HG03558 (cell line): ENCODE measurements at regions not wholly inside any gene's neighbourhood (a gene's known extent, or its start where the extent isn't known, plus 50 kb on each side); places are given as distances from the start of the nearest gene placed in this dataset.

Source experiments
- ATAC-seq: cut with Tn5 transposase; IDR thresholded peaks from one replicate; pipeline ENCODE4 v1.9.1; 2021; ENCODE audit warnings: moderate number of reproducible peaks; ENCODE audit not compliant: unreplicated experiment; ENCODE audit errors: extremely low read depth

DNA sequence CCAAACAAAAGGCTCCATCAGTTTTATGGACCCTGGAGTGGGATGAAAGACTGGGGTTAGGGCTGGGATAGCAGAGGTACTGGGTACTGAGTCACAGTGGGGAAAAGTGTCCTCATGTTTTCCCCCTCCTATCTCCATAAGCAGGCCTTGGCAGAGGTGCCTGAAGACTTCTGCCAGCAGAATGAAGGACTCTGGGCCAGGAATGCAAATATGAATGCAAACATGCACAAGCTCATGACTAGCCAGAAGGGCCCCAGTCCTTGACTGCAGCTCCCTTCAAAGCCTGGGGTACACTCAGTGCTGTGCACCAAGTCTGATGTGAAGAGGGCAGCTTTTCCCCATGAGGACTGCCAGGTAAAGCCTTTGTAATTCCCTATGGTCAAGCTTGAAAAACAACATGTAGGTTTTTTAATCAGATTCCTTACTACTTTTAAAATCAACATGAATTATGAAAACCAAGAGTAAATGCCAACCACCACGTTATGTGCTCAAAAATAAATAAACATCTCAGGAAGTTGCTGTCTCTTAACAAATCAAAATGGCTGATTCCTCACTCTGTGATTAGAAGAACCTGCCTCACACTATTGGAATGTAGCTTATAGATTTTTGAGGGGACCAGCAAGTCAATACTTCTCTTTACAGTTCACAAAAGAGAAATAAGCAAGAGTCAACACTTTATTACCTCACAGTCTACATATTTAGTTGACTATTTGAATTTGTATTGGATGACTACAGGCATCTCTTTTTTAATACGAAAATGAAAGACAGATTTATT is 1512.0 kb downstream of the ARAP2 start:
- no peak for ATAC-seq

GRCh38 chr4:34733185-34733941 is 1511.0 kb downstream of the ARAP2 start:
- ATAC-seq = no peak

DNA sequence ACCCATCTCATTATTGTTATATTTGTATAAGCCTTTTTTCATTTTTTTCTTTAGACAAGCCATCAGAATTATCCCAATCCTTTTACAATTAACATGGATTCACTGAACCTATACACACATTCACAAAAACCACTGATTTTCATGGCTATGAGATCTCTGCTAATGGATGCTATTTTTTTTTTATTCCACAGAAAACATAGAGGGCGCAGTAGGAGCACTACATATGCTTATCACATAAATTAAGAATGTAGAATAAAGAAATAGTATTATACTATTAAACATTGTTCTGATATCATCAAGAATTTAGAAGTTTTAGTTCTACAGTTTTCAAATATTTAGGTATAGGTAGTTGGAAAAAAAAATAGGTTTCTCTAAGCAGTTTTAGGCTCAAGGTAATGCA is 1477.4 kb downstream of the ARAP2 start:
- ATAC-seq = no peak

DNA sequence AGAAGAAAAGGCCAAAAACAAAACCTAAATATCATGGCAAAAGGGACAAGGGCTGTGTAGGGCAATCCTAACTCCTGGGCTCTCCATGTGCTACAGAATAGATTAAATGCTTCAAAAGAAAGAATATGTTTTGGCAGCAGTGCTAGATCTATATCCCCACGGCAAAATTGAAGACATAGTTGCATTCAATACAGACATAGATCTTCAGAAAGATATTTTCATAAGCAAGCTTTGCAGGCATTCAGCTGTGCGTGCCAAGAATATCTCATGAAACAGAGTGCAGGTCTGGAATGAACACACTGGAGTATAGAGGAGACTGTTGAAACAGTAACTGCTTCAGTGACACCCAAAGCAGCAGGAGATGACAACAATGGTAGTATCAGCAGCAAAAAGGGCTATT is 1476.9 kb downstream of the ARAP2 start:
- ATAC-seq = no peak

GRCh38 chr4:34771632-34772031 is 1472.7 kb downstream of the ARAP2 start:
- ATAC-seq = no peak

GRCh38 chr4:34790131-34790530 is 1454.2 kb downstream of the ARAP2 start:
- no peak for ATAC-seq

GRCh38 chr4:34791209-34791608 is 1453.1 kb downstream of the ARAP2 start:
- ATAC-seq = no peak

DNA sequence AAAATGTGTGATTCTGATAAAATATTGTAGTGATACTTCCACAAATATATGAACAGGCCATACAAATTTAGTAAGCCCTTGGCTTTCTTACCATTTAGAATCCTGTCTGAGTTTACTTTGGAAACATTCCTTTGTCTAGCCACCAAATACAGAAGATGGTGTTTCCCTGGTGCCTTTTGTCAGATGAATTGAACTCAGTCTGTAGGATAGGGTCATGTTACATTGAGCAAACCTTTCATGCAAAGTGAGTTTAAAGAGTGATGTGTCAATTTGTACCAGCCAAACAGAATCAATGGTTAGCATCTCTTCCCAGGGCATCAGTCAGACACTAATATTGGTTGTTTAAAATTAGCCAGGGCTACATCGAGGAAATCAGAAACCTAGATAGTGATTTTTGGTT is 1443.4 kb downstream of the ARAP2 start:
- ATAC-seq = no peak

DNA sequence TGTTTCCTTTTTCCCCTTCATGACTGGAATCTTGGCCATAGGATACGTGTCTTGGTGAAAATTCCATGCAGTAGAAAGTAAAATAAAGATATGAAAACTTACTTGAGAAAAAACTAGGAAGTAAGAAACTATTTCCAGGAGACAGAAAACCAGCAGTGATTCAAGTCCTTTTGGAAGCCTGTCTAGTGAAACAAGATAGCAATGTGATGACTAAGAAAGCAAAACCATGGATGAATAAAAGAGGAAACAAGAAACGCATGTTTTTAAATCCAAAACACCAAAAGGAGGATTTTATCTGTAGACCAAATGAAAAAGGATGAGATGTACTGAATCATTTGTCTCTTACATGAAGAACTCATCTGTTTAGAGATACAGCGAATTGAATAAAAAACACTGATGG is 1430.0 kb downstream of the ARAP2 start:
- ATAC-seq = no peak

DNA sequence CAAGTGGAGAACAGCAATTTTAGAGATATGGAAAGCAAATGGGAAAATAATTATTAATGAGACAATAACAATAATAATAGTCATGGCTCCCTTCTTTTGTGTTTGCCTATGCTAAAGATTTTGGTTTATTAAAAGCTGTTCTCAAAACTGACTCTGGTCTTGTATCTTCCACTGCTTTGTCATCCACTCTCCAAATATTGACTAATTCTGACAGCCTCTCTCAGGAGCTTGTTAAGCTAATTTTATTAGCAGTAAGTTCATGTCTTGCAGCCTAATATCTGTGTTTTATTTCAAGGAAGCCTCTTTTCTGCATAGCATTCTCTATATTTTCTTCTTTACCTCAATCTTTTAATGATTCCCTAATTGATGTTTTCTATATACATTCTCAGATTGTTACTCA is 1419.8 kb downstream of the ARAP2 start:
- ATAC-seq = no peak

- no peak for ATAC-seq
Observed at GRCh38 chr4:34826660-34827059, 1417.7 kb downstream of the ARAP2 start.

- no peak for ATAC-seq
Observed at GRCh38 chr4:34845926-34846325, 1398.4 kb downstream of the ARAP2 start.

GRCh38 chr4:34850421-34850820 is 1393.9 kb downstream of the ARAP2 start:
- no peak for ATAC-seq

GRCh38 chr4:34850968-34851367 is 1393.3 kb downstream of the ARAP2 start:
- ATAC-seq = no peak

DNA sequence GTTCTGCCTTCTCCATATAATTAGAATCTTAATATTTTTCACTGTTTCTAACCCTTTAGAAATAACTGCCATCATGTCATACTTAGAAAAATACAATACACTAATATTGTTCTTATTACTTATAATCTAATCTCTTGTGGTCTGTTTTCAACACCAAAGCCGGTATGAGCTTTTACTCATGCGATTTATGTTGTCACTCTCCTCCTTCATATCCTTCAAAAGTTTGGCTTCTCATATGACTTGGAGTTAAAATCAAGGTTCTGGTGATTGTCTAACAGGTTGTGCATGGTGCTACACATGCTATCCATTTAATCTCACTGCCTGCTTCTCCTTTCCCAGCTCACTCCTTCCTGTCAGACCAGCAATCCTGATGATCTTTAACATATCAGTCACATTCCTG is 1392.9 kb downstream of the ARAP2 start:
- ATAC-seq = no peak

DNA sequence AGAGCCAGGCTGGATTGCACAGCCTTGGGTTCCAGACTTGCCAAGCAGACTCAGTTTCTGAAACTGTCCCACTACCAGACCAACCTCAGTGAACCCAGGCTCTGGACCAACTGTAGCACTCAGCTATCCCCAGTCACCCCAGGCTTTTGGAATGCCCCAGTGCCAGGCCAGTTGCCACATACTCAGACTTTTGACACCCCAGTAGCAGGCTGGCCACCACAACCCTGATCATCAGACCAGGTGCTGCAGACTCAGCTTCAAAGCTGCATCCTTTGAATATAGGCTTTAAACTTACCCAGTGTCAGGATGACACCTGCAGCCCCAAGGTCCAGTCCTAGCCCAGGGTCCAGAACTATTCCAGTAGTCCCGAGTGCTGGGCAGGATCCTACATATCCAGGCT is 1389.9 kb downstream of the ARAP2 start:
- ATAC-seq = no peak

- ATAC-seq = no peak
Observed at GRCh38 chr4:34861666-34862065, 1382.6 kb downstream of the ARAP2 start.

DNA sequence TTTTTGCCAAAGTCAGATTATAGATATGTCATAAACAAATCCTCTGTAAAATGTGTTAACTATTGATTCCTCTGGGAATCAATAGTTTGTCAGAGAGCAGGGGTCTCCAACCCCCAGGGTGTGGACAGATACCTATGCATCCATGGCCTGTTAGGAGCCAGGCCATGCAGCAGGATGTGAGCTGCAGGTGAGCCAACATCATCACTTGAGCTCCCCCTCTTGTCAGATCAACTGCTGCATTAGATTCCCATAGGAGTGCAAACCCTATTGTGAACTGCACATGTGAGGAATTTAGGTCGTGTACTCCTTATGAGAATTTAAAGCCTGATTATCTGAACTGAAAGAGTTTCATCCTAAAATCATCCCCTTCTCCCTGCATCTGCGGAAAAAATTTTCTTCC is 1365.4 kb downstream of the ARAP2 start:
- ATAC-seq = no peak

DNA sequence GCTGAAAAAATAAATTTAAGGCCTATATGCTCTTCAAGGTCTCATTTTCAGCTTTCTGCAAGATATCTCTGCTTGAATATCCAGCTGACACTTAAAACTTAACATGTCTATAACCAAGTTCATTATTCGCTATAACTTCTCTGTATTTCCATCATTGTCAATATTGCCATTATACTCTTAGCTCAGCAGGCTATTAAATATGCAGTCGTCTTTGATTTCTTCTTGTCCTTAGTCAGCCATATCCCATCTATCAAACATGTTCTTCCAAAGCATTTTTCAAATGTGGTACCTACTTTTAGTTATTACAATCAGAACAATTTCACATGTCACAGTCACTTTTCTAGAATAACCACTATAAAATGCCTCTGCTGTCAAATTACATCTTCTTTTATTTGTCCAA is 1364.1 kb downstream of the ARAP2 start:
- no peak for ATAC-seq

DNA sequence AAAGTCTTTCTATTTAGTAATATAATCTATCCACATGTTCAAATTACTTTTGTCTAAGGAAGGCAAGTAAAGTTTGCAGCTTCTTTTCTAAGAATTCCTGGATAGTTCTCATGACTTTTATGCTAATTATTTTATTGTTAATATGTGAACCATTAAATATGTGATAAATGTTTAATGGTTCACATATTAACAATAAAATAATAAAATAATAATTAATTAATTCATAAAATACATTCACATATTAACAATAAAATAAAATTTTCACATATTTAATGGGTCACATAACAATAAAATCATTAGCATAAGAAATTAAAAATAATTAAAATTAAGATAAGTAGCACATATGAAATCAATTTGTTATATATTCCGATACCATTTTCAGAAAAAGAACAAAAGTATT is 1352.4 kb downstream of the ARAP2 start:
- ATAC-seq = no peak

DNA sequence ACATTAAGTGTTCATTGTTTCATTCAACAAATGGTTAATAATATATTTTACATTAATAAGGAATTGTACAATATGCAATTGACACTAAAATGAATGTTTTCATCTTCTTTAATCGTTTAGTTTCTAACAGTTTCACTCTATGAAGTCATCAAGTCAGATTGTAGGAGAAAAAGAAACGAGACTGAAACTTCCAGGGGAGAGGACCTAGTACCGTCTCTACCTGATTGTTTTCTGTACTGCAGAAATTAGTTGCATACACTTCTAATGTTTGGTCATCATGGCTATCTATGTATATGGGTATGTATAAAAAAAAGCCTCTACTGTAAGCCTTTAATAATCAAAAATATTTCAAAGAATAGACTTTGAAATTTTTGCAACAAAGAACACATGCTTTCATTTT is 1350.9 kb downstream of the ARAP2 start:
- ATAC-seq = no peak

DNA sequence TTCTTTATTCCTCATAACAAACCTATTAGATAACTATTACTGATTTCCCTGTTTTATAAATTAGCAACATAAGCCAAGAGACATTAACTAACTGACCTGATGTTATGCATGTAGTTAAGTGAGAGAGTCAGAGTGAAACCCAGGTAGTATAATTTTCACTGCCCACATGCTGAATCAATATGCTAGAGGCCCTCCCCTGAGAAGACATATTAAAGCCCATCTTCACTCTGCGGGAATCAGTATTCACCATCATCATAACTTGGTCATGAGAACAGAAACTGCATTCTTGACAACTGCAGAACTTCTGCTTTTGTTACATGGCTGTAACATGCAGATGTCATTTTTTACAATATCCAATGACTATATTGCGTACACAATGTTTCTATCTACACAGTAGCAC is 1324.3 kb downstream of the ARAP2 start:
- no peak for ATAC-seq
